IMR-90 (cell line): ENCODE measurements at regions not wholly inside any gene's neighbourhood (a gene's known extent, or its start where the extent isn't known, plus 50 kb on each side); places are given as distances from the start of the nearest gene placed in this dataset.

ENCODE experiments used
- ATAC-seq: fragments of 200-7000 bp; cut with Tn5 transposase; 2 replicates; pipeline ENCODE4 v1.9.1; 2020; ENCODE audit warnings: low read depth, mild to moderate bottlenecking, moderate library complexity
- BruUV-seq: library from RNA; stranded (reverse); fragments of 400-500 nt; replicated peaks from 2 replicates; lab custom pipeline; 2021; lab: Mats Ljungman, UMichigan
- CTCF ChIA-PET: fragments of 300-600 bp; formaldehyde crosslinking; extraction: SDS; loops from one replicate; lab custom pipeline; 2021; ENCODE audit warnings: antibody characterized with exemption; lab: Yijun Ruan, JAX
- POLR2A ChIA-PET: fragments of 300-600 bp; sonication (Branson Sonifier 250); formaldehyde crosslinking; loops from one replicate; lab custom pipeline; 2022; ENCODE audit warnings: antibody characterized with exemption; ENCODE audit not compliant: unreplicated experiment; lab: Charles Lee
- DNase-seq: peaks from one replicate; pipeline ENCODE4 v3.0.0; 2013
- H2AFZ ChIP-seq: replicated peaks from 2 replicates; pipeline ENCODE3; 2013; ENCODE audit warnings: low read length, mild to moderate bottlenecking; ENCODE audit not compliant: poor library complexity
- H2AK5ac ChIP-seq: 2 replicates; pipeline ENCODE4 v1.6.1; 2013; ENCODE audit warnings: low read depth, low read length, inconsistent platforms
- H2AK9ac ChIP-seq: replicated peaks from 2 replicates; pipeline ENCODE3; 2013; ENCODE audit warnings: mild to moderate bottlenecking, low read depth, low read length, moderate library complexity; ENCODE audit not compliant: poor library complexity
- H2BK120ac ChIP-seq: 2 replicates; pipeline ENCODE4 v1.6.1; 2013; ENCODE audit warnings: low read depth, low read length, inconsistent platforms
- H2BK15ac ChIP-seq: 3 replicates; pipeline ENCODE4 v1.6.1; 2013; ENCODE audit warnings: low read depth, low read length, inconsistent platforms
- H2BK20ac ChIP-seq: 2 replicates; pipeline ENCODE4 v1.6.1; 2013; ENCODE audit warnings: low read depth, mild to moderate bottlenecking, inconsistent platforms, low read length, moderate library complexity
- H2BK5ac ChIP-seq: 2 replicates; pipeline ENCODE4 v1.6.1; 2013; ENCODE audit warnings: mild to moderate bottlenecking, low read depth, low read length, inconsistent platforms; ENCODE audit not compliant: poor library complexity, severe bottlenecking
- H3K14ac ChIP-seq: replicated peaks from 2 replicates; pipeline ENCODE4 v1.6.1; 2013; ENCODE audit warnings: low read depth, low read length, inconsistent platforms
- H3K18ac ChIP-seq: 2 replicates; pipeline ENCODE4 v1.6.1; 2013; ENCODE audit warnings: low read depth, low read length, control low read depth
- H3K23ac ChIP-seq: 2 replicates; pipeline ENCODE4 v1.6.1; 2013; ENCODE audit warnings: low read depth, low read length, inconsistent platforms
- H3K27ac ChIP-seq: 2 replicates; pipeline ENCODE4 v1.5.1; 2013; ENCODE audit warnings: mild to moderate bottlenecking, control low read depth, low read length; ENCODE audit not compliant: insufficient read depth
- H3K27me3 ChIP-seq: 2 replicates; pipeline ENCODE4 v1.6.1; 2013; ENCODE audit warnings: low read length; ENCODE audit not compliant: control insufficient read depth, insufficient read depth
- H3K36me3 ChIP-seq: 2 replicates; pipeline ENCODE4 v1.6.1; 2013; ENCODE audit warnings: low read length, mixed read lengths; ENCODE audit not compliant: control insufficient read depth, insufficient read depth
- H3K4ac ChIP-seq: 2 replicates; pipeline ENCODE4 v1.6.1; 2013; ENCODE audit warnings: low read depth, low read length, inconsistent platforms
- H3K4me1 ChIP-seq: 2 replicates; pipeline ENCODE4 v1.6.1; 2013; ENCODE audit warnings: low read length, mixed read lengths; ENCODE audit not compliant: control insufficient read depth, insufficient read depth
- H3K4me2 ChIP-seq: 2 replicates; pipeline ENCODE4 v1.6.1; 2013; ENCODE audit warnings: low read depth, mild to moderate bottlenecking, control low read depth, low read length, moderate library complexity
- H3K4me3 ChIP-seq: 2 replicates; pipeline ENCODE4 v1.5.1; 2013; ENCODE audit warnings: low read depth, mild to moderate bottlenecking, control low read depth, low read length, moderate library complexity; ENCODE audit not compliant: insufficient read depth
- H3K56ac ChIP-seq: 2 replicates; pipeline ENCODE4 v1.6.1; 2013; ENCODE audit warnings: low read length, inconsistent platforms; ENCODE audit not compliant: insufficient read depth; ENCODE audit errors: extremely low read depth
- H3K79me1 ChIP-seq, 2 experiments: 2 replicates each; pipeline ENCODE4 v1.6.1; 2013; ENCODE audit warnings: low read length in 2 of 2, inconsistent platforms in 1 of 2, low read depth in 1 of 2
- H3K9ac ChIP-seq: 2 replicates; pipeline ENCODE4 v1.6.1; 2013; ENCODE audit warnings: low read depth, low read length, control low read depth
- H3K9me1 ChIP-seq: 2 replicates; pipeline ENCODE4 v1.6.1; 2013; ENCODE audit warnings: low read length, inconsistent platforms; ENCODE audit not compliant: insufficient read depth
- H3K9me3 ChIP-seq: 2 replicates; pipeline ENCODE4 v1.6.1; 2013; ENCODE audit warnings: low read length; ENCODE audit not compliant: control insufficient read depth, insufficient read depth
- H4K20me1 ChIP-seq: 2 replicates; pipeline ENCODE4 v1.6.1; 2013; ENCODE audit warnings: low read length, inconsistent platforms; ENCODE audit not compliant: insufficient read depth
- H4K5ac ChIP-seq: 2 replicates; pipeline ENCODE4 v1.6.1; 2013; ENCODE audit warnings: mild to moderate bottlenecking, low read depth, low read length, control low read depth
- H4K8ac ChIP-seq, 2 experiments: 2 replicates each; pipeline ENCODE4 v1.6.1; 2013; ENCODE audit warnings: low read depth in 2 of 2, low read length in 2 of 2, control low read depth in 1 of 2, inconsistent platforms in 1 of 2
- H4K91ac ChIP-seq: 2 replicates; pipeline ENCODE4 v1.6.1; 2013; ENCODE audit warnings: low read depth, low read length, inconsistent platforms; ENCODE audit not compliant: insufficient read depth
- BHLHE40 ChIP-seq: fragments of 150-350 bp; IDR thresholded peaks from 2 replicates; pipeline ENCODE4 v1.6.1; 2016; ENCODE audit warnings: mild to moderate bottlenecking, low read depth, low read length
- CEBPB ChIP-seq: IDR thresholded peaks from 2 replicates; pipeline ENCODE4 v1.6.1; 2012; ENCODE audit warnings: low read depth, low read length, improper control_type of control experiment
- CHD1 ChIP-seq: IDR thresholded peaks from 2 replicates; pipeline ENCODE4 v1.6.1; 2012; ENCODE audit warnings: low read depth, low read length, improper control_type of control experiment
- FOS ChIP-seq: fragments of 150-350 bp; IDR thresholded peaks from 2 replicates; pipeline ENCODE4 v1.6.1; 2016; ENCODE audit warnings: low read depth, low read length
- MAFK ChIP-seq: IDR thresholded peaks from 2 replicates; pipeline ENCODE4 v1.6.1; 2012; ENCODE audit warnings: low read depth, low read length, improper control_type of control experiment
- MAZ ChIP-seq: IDR thresholded peaks from 2 replicates; pipeline ENCODE4 v1.6.1; 2012; ENCODE audit warnings: low read depth, mild to moderate bottlenecking, low read length, improper control_type of control experiment, moderate library complexity, borderline replicate concordance
- MXI1 ChIP-seq: IDR thresholded peaks from 2 replicates; pipeline ENCODE4 v1.6.1; 2012; ENCODE audit warnings: low read depth, mild to moderate bottlenecking, low read length, moderate library complexity, borderline replicate concordance
- NFE2L2 ChIP-seq: fragments of 150-350 bp; IDR thresholded peaks from 2 replicates; pipeline ENCODE4 v1.6.1; 2016; ENCODE audit warnings: low read depth, mild to moderate bottlenecking, low read length
- POLR2A ChIP-seq: IDR thresholded peaks from 2 replicates; pipeline ENCODE4 v1.6.1; 2012; ENCODE audit warnings: mild to moderate bottlenecking, low read depth, low read length
- RAD21 ChIP-seq: IDR thresholded peaks from 2 replicates; pipeline ENCODE4 v1.6.1; 2012; ENCODE audit warnings: low read length, improper control_type of control experiment
- RCOR1 ChIP-seq: IDR thresholded peaks from 2 replicates; pipeline ENCODE4 v1.6.1; 2012; ENCODE audit warnings: mild to moderate bottlenecking, low read length, improper control_type of control experiment; ENCODE audit not compliant: insufficient replicate concordance
- RFX5 ChIP-seq: IDR thresholded peaks from 2 replicates; pipeline ENCODE4 v1.8.0; 2012; ENCODE audit warnings: low read depth, mild to moderate bottlenecking, low read length, moderate library complexity
- SMC3 ChIP-seq: fragments of 150-350 bp; IDR thresholded peaks from 2 replicates; pipeline ENCODE4 v1.6.1; 2016; ENCODE audit warnings: low read depth, mild to moderate bottlenecking, antibody characterized with exemption, low read length, moderate library complexity
- dilution Hi-C: fragments of 300-500 bp; cut with HindIII; formaldehyde crosslinking; loops from one replicate; pipeline ENCODE4 v1.14.3; 2018; ENCODE audit warnings: low sequenced_read_pairs; ENCODE audit not compliant: unreplicated experiment
- in situ Hi-C: fragments of 300-500 bp; cut with MboI; formaldehyde crosslinking; loops from 3 replicates; pipeline ENCODE4 v1.14.3; 2019; ENCODE audit warnings: low sequenced_read_pairs, inconsistent platforms, mixed read lengths
- intact Hi-C: fragments of 100-400 bp; cut with micrococcal nuclease; formaldehyde crosslinking; loops from 2 replicates; pipeline ENCODE4 v1.10.0; 2022
- TF ChIP-seq, protein P1 (sequence below): fragments of 150-350 bp; IDR thresholded peaks from 2 replicates; pipeline ENCODE4 v1.6.1; 2016; ENCODE audit warnings: low read depth, mild to moderate bottlenecking, low read length, moderate library complexity, borderline replicate concordance
- TF ChIP-seq, protein P2 (sequence below): fragments of 150-350 bp; IDR thresholded peaks from 2 replicates; pipeline ENCODE4 v1.6.1; 2017; ENCODE audit warnings: mild to moderate bottlenecking, antibody characterized with exemption, low read length, low read depth
- TF ChIP-seq, protein P3 (sequence below): conservative IDR thresholded peaks from 2 replicates; pipeline ENCODE4 v1.5.1; 2012; ENCODE audit warnings: mild to moderate bottlenecking, low read depth, low read length, improper control_type of control experiment

DNA sequence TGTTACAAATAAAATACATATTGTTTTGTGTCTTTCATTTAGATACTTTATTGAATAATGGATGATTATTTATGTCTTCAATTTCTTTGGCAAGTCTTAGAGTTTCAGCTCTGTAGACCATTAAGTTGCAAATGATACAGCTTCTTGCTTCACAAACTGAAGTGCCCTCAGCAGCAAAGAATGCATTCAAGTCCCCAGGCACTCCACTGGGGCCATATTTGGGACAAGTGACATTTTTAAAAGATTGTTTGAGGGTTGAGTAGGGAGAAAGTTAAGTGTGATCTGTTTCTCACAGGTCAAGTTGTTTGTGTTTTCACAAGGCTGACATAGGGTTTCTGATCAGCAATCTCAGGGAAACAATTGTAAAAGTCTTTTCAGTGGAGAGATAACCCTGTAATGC, 400.7 kb downstream of the PLA2G4A start:
- H2BK20ac ChIP-seq: no peak overlapping the region
- no peak overlapping the region for H3K23ac ChIP-seq
- H3K27me3 ChIP-seq: no peaks in the 10 kb centered on the region
- H3K14ac ChIP-seq: no peak overlapping the region
- no peaks in the 10 kb centered on the region for H3K36me3 ChIP-seq
- H4K91ac ChIP-seq: no peak overlapping the region
- TF ChIP-seq BHLHE40 (no peak), MXI1 (no peak), CHD1 (no peak), MAZ (no peak), NFE2L2 (no peak), SMC3 (no peak), RFX5 (no peak), RCOR1 (no peak), RAD21 (no peak), CEBPB (no peak), POLR2A (no peak), FOS (no peak), MAFK (no peak)
- TF ChIP-seq, protein P1, sequence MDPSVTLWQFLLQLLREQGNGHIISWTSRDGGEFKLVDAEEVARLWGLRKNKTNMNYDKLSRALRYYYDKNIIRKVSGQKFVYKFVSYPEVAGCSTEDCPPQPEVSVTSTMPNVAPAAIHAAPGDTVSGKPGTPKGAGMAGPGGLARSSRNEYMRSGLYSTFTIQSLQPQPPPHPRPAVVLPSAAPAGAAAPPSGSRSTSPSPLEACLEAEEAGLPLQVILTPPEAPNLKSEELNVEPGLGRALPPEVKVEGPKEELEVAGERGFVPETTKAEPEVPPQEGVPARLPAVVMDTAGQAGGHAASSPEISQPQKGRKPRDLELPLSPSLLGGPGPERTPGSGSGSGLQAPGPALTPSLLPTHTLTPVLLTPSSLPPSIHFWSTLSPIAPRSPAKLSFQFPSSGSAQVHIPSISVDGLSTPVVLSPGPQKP: no peak
- TF ChIP-seq, protein P2, sequence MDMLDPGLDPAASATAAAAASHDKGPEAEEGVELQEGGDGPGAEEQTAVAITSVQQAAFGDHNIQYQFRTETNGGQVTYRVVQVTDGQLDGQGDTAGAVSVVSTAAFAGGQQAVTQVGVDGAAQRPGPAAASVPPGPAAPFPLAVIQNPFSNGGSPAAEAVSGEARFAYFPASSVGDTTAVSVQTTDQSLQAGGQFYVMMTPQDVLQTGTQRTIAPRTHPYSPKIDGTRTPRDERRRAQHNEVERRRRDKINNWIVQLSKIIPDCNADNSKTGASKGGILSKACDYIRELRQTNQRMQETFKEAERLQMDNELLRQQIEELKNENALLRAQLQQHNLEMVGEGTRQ: no peak
- TF ChIP-seq, protein P3, sequence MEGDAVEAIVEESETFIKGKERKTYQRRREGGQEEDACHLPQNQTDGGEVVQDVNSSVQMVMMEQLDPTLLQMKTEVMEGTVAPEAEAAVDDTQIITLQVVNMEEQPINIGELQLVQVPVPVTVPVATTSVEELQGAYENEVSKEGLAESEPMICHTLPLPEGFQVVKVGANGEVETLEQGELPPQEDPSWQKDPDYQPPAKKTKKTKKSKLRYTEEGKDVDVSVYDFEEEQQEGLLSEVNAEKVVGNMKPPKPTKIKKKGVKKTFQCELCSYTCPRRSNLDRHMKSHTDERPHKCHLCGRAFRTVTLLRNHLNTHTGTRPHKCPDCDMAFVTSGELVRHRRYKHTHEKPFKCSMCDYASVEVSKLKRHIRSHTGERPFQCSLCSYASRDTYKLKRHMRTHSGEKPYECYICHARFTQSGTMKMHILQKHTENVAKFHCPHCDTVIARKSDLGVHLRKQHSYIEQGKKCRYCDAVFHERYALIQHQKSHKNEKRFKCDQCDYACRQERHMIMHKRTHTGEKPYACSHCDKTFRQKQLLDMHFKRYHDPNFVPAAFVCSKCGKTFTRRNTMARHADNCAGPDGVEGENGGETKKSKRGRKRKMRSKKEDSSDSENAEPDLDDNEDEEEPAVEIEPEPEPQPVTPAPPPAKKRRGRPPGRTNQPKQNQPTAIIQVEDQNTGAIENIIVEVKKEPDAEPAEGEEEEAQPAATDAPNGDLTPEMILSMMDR: no peak
- BruUV-seq: no TSS peak
- H3K18ac ChIP-seq: no peak overlapping the region
- H2AK9ac ChIP-seq: no peak overlapping the region
- no peak overlapping the region for H4K8ac ChIP-seq
- no peak overlapping the region for H4K5ac ChIP-seq
- H3K9ac ChIP-seq: no peak overlapping the region
- no peak overlapping the region for H3K4ac ChIP-seq
- CTCF ChIA-PET: no interaction called here
- H2AFZ ChIP-seq: no peak overlapping the region
- H4K20me1 ChIP-seq: no peaks in the 10 kb centered on the region
- H3K79me1 ChIP-seq: no peaks in the 10 kb centered on the region
- H3K4me3 ChIP-seq: no peak overlapping the region
- in situ Hi-C loops: no loop called here
- ATAC-seq (no peak), DNase-seq (no peak)
- intact Hi-C loops: no loop called here
- no peak overlapping the region for H2BK5ac ChIP-seq
- H3K56ac ChIP-seq: no peak overlapping the region
- H3K4me2 ChIP-seq: no peak overlapping the region
- H3K27ac ChIP-seq: no peak overlapping the region
- H2AK5ac ChIP-seq: no peak overlapping the region
- H3K9me1 ChIP-seq: no peaks in the 10 kb centered on the region
- POLR2A ChIA-PET: no interaction called here
- no peaks in the 10 kb centered on the region for H3K9me3 ChIP-seq
- dilution Hi-C loops: no loop called here
- no peak overlapping the region for H2BK15ac ChIP-seq
- no peaks in the 10 kb centered on the region for H3K4me1 ChIP-seq
- H2BK120ac ChIP-seq: no peak overlapping the region
